Endothelial cell of umbilical vein (primary cell): ENCODE measurements at regions not wholly inside any gene's neighbourhood (a gene's known extent, or its start where the extent isn't known, plus 50 kb on each side); places are given as distances from the start of the nearest gene placed in this dataset.
"Not testable (repeated sequence)": the region's sequence is repeated elsewhere in the genome, so short reads cannot be mapped to it uniquely, and the experiment has no call there.

ENCODE experiments used
- BruUV-seq: library from RNA; stranded (reverse); fragments of 400-500 nt; replicated peaks from 2 replicates; lab custom pipeline; 2021; lab: Mats Ljungman, UMichigan
- CTCF ChIA-PET: fragments of 300-600, 350-600 bp; sonication (Branson Sonifier 250); formaldehyde crosslinking; loops from one replicate; lab custom pipeline; 2021; ENCODE audit warnings: antibody characterized with exemption, inconsistent platforms; lab: Charles Lee
- POLR2A ChIA-PET: fragments of 300-600, 350-600 bp; sonication (Branson Sonifier 250); formaldehyde crosslinking; loops from one replicate; lab custom pipeline; 2021; ENCODE audit warnings: antibody characterized with exemption, inconsistent platforms; lab: Charles Lee
- DNase-seq: peaks from one replicate; pipeline ENCODE4 v3.0.0-alpha.2; 2011; ENCODE audit warnings: low read depth, low spot score
- FAIRE-seq: peaks from 2 replicates; lab custom pipeline; 2011; peaks lifted over from hg19 to GRCh38; lab: Jason Lieb, UNC
- H2AFZ ChIP-seq: 2 replicates; pipeline ENCODE4 v1.6.0; 2012; ENCODE audit warnings: low read depth, low read length, control low read depth, inconsistent platforms
- H3K27ac ChIP-seq: 2 replicates; pipeline ENCODE4 v1.5.1; 2011; ENCODE audit warnings: low read depth, mild to moderate bottlenecking, control low read depth, low read length, moderate library complexity; ENCODE audit not compliant: insufficient read depth
- H3K27me3 ChIP-seq, 2 experiments: 2 replicates each; pipeline versions ENCODE4 v1.6.0 to v1.6.1; 2011; ENCODE audit warnings: low read length in 2 of 2, mixed read lengths in 1 of 2; ENCODE audit not compliant: control insufficient read depth in 2 of 2, insufficient read depth in 2 of 2
- H3K36me3 ChIP-seq, 2 experiments: 2 replicates in 1 of 2; 3 replicates in 1 of 2; pipeline ENCODE4 v1.5.1; 2011; ENCODE audit warnings: low read length in 2 of 2, mild to moderate bottlenecking in 1 of 2, moderate library complexity in 1 of 2; ENCODE audit not compliant: control insufficient read depth in 2 of 2, insufficient read depth in 2 of 2; ENCODE audit errors: extremely low read depth in 1 of 2
- H3K4me1 ChIP-seq: 3 replicates; pipeline ENCODE4 v1.5.1; 2011; ENCODE audit warnings: mild to moderate bottlenecking, low read length; ENCODE audit not compliant: control insufficient read depth, insufficient read depth; ENCODE audit errors: extremely low read depth
- H3K4me2 ChIP-seq: 2 replicates; pipeline ENCODE4 v1.6.1; 2011; ENCODE audit warnings: low read length, control low read depth, mixed read lengths; ENCODE audit not compliant: insufficient read depth
- H3K4me3 ChIP-seq, 3 experiments: fragments of 200-600 bp in 1 of 3; sonication (generic), shearing (Covaris generic) in 1 of 3; replicated peaks in 1 of 3; 2 replicates each; pipeline ENCODE4 v1.5.1; 2011 to 2016; ENCODE audit warnings: control low read depth in 3 of 3, low read length in 3 of 3, mild to moderate bottlenecking in 2 of 3, inconsistent platforms in 1 of 3, low read depth in 1 of 3, moderate library complexity in 1 of 3; ENCODE audit not compliant: insufficient read depth in 1 of 3
- H3K79me2 ChIP-seq: 2 replicates; pipeline ENCODE4 v1.6.0; 2012; ENCODE audit warnings: low read length, inconsistent platforms; ENCODE audit not compliant: control insufficient read depth, insufficient read depth
- H3K9ac ChIP-seq: replicated peaks from 2 replicates; pipeline ENCODE3; 2011; ENCODE audit warnings: low read length, control low read depth; ENCODE audit not compliant: insufficient read depth; ENCODE audit errors: extremely low read depth
- H3K9me1 ChIP-seq: replicated peaks from 3 replicates; pipeline ENCODE4 v1.6.0; 2011; ENCODE audit warnings: mild to moderate bottlenecking, low read length; ENCODE audit not compliant: control insufficient read depth, insufficient read depth; ENCODE audit errors: extremely low read depth
- H3K9me3 ChIP-seq: replicated peaks from 2 replicates; pipeline ENCODE4 v1.5.1; 2012; ENCODE audit warnings: low read length, inconsistent platforms; ENCODE audit not compliant: control insufficient read depth, insufficient read depth
- H4K20me1 ChIP-seq: replicated peaks from 2 replicates; pipeline ENCODE3; 2011; ENCODE audit warnings: mild to moderate bottlenecking, low read length; ENCODE audit not compliant: control insufficient read depth, insufficient read depth; ENCODE audit errors: extremely low read depth
- EZH2 ChIP-seq: IDR thresholded peaks from 2 replicates; pipeline ENCODE4 v1.6.1; 2012; ENCODE audit warnings: borderline replicate concordance, low read depth, mild to moderate bottlenecking, moderate library complexity, low read length, inconsistent platforms; ENCODE audit not compliant: severe bottlenecking
- FOS ChIP-seq: IDR thresholded peaks from 2 replicates; pipeline ENCODE4 v1.6.1; 2011; ENCODE audit warnings: mild to moderate bottlenecking, low read length, moderate library complexity, borderline replicate concordance; ENCODE audit not compliant: insufficient read depth
- GATA2 ChIP-seq: IDR thresholded peaks from 2 replicates; pipeline ENCODE4 v1.7.0; 2011; ENCODE audit warnings: low read depth, mild to moderate bottlenecking, moderate library complexity, mixed read lengths, low read length; ENCODE audit not compliant: insufficient read length, insufficient read depth
- JUN ChIP-seq: IDR thresholded peaks from 2 replicates; pipeline ENCODE4 v1.6.1; 2011; ENCODE audit warnings: borderline replicate concordance, low read depth; ENCODE audit not compliant: insufficient read length, insufficient read depth
- MYC ChIP-seq: IDR thresholded peaks from one replicate; pipeline ENCODE4 v1.6.1; 2011; ENCODE audit warnings: mild to moderate bottlenecking, low read depth, low read length
- POLR2A ChIP-seq: IDR thresholded peaks from 2 replicates; pipeline ENCODE4 v1.6.1; 2012; ENCODE audit warnings: low read depth, mild to moderate bottlenecking, control low read depth, low read length
- POLR2AphosphoS5 ChIP-seq: IDR thresholded peaks from 2 replicates; pipeline ENCODE4 v1.6.1; 2012; ENCODE audit warnings: low read depth, mild to moderate bottlenecking, control low read depth, low read length, moderate library complexity; ENCODE audit not compliant: insufficient read depth
- dilution Hi-C: fragments of 300-500 bp; cut with MboI; formaldehyde crosslinking; loops from one replicate; pipeline ENCODE4 v1.15.0; 2019; ENCODE audit warnings: low sequenced_read_pairs; ENCODE audit not compliant: extremely low pct_ligation_motif_present
- intact Hi-C: fragments of 100-400 bp; cut with micrococcal nuclease; formaldehyde crosslinking; loops from one replicate; pipeline ENCODE4 v1.10.0; 2022
- TF ChIP-seq, protein P1 (sequence below), 2 donors: IDR thresholded peaks; 1 replicate in 1 of 2; 2 replicates in 1 of 2; pipeline ENCODE4 v1.5.1; 2011; ENCODE audit warnings: low read length in 2 of 2, mild to moderate bottlenecking in 2 of 2, moderate library complexity in 2 of 2, control low read depth in 1 of 2, inconsistent platforms in 1 of 2, low read depth in 1 of 2; ENCODE audit not compliant: insufficient read depth in 1 of 2; ENCODE audit errors: extremely low read depth in 1 of 2
- TF ChIP-seq, protein P2 (sequence below): IDR thresholded peaks from 2 replicates; pipeline ENCODE4 v1.6.1; 2011; ENCODE audit not compliant: insufficient read depth, insufficient read length

DNA sequence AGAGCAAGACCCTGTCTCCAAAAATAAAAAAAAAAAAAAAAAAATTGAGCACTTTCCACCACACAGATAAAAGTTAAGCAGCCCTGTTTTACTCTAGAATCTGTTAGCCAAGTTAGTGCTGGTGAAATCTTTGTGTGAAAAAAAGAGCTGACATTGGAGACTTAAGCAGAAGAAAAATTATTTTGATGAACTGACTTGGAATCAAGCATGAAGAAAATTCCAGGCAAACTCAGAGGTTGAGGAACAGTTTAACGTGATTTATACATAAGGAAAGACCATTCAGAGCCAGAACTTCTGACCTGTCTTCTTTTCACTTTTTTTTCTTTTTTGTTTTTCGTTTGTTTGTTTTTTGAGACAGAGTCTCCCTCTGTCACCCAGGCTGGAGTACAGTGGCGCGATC lies 79.6 kb upstream of the RBPJ start:
- ChIA-PET POLR2A (no interaction called here), CTCF (no interaction called here)
- BruUV-seq, result no TSS peak
- Histone ChIP-seq H3K4me2 (no peak overlapping the region), H2AFZ (no peak overlapping the region), H3K27ac (no peak overlapping the region), H4K20me1 (no peaks in the 10 kb centered on the region), H3K9me3 (no peaks in the 10 kb centered on the region), H3K36me3 (no peaks in the 10 kb centered on the region), H3K79me2 (no peaks in the 10 kb centered on the region), H3K27me3 (no peaks in the 10 kb centered on the region), H3K4me3 (no peak overlapping the region), H3K9me1 (no peaks in the 10 kb centered on the region), H3K4me1 (no peaks in the 10 kb centered on the region), H3K9ac (no peak overlapping the region)
- FAIRE-seq (no peak), DNase-seq (no peak)
- intact Hi-C loops, result no loop called here
- TF ChIP-seq POLR2AphosphoS5 (no peak), EZH2 (no peak)
- dilution Hi-C loops, result no loop called here

DNA sequence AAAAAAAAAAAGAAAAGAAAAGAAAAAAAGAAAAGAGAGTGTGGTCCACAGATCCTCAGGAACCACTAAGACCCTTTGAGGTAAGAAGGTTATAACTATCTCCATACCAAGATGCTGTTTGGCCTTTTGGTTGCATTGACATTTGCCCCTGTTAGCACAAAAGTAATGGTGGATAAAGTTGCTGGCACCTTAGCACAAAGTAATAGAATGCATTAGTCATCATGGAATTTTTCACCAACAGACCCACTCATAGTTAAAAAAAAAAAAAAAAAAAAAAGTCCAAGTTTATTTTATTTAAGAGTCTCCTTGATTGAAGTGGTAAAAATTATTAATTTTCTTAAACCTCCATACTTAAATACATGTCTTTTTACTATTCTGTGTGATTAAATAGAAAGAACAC lies 78.4 kb upstream of the RBPJ start:
- dilution Hi-C loops, result no loop called here
- no TSS peak for BruUV-seq
- H3K27ac ChIP-seq, result no peak overlapping the region
- no peak overlapping the region for H3K9ac ChIP-seq
- no peak overlapping the region for H3K4me2 ChIP-seq
- no peak overlapping the region for H3K4me3 ChIP-seq
- DNase-seq (no peak), FAIRE-seq (no peak)
- no peaks in the 10 kb centered on the region for H3K36me3 ChIP-seq
- H2AFZ ChIP-seq, result no peak overlapping the region
- H4K20me1 ChIP-seq, result no peaks in the 10 kb centered on the region
- CTCF ChIA-PET, result no interaction called here
- POLR2A ChIA-PET, result no interaction called here
- H3K27me3 ChIP-seq, result no peaks in the 10 kb centered on the region
- H3K9me1 ChIP-seq, result no peaks in the 10 kb centered on the region
- intact Hi-C loops, result no loop called here
- no peaks in the 10 kb centered on the region for H3K79me2 ChIP-seq
- H3K4me1 ChIP-seq, result no peaks in the 10 kb centered on the region
- TF ChIP-seq POLR2AphosphoS5 (no peak), GATA2 (no peak), FOS (no peak), EZH2 (no peak), JUN (no peak), POLR2A (no peak), MYC (no peak)
- TF ChIP-seq, protein P1, sequence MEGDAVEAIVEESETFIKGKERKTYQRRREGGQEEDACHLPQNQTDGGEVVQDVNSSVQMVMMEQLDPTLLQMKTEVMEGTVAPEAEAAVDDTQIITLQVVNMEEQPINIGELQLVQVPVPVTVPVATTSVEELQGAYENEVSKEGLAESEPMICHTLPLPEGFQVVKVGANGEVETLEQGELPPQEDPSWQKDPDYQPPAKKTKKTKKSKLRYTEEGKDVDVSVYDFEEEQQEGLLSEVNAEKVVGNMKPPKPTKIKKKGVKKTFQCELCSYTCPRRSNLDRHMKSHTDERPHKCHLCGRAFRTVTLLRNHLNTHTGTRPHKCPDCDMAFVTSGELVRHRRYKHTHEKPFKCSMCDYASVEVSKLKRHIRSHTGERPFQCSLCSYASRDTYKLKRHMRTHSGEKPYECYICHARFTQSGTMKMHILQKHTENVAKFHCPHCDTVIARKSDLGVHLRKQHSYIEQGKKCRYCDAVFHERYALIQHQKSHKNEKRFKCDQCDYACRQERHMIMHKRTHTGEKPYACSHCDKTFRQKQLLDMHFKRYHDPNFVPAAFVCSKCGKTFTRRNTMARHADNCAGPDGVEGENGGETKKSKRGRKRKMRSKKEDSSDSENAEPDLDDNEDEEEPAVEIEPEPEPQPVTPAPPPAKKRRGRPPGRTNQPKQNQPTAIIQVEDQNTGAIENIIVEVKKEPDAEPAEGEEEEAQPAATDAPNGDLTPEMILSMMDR (IDR thresholded peaks at IDR 0.05; ENCODE audit: extremely low read depth in 1 of 2, insufficient read depth in 1 of 2, low read depth in 1 of 2, low read length in 2 of 2), result no peak
- TF ChIP-seq, protein P2, sequence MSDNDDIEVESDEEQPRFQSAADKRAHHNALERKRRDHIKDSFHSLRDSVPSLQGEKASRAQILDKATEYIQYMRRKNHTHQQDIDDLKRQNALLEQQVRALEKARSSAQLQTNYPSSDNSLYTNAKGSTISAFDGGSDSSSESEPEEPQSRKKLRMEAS, result no peak
- no peaks in the 10 kb centered on the region for H3K9me3 ChIP-seq

DNA sequence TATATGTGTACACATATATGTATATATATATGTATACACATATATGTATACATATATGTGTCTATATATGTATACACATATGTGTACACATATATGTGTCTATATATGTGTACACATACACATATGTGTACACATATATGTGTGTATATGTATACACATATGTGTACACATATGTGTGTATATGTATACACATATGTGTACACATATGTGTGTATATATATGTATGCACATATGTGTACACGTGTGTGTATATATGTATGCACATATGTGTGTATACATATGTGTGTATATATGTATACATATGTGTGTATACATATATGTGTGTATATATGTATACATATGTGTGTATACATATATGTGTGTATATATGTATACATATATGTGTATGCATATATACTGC lies 76.7 kb upstream of the RBPJ start:
- H2AFZ ChIP-seq, BruUV-seq, H3K27ac ChIP-seq, DNase-seq, H3K9me3 ChIP-seq, POLR2A ChIA-PET, H3K4me2 ChIP-seq, H3K9me1 ChIP-seq, H3K4me3 ChIP-seq, dilution Hi-C loops, CTCF ChIA-PET, intact Hi-C loops, H3K9ac ChIP-seq, FAIRE-seq, H3K79me2 ChIP-seq, H3K4me1 ChIP-seq, H3K27me3 ChIP-seq, H4K20me1 ChIP-seq, H3K36me3 ChIP-seq: not testable (repeated sequence)
